Body of pancreas (tissue), 4 donors: ENCODE measurements at regions not wholly inside any gene's neighbourhood (a gene's known extent, or its start where the extent isn't known, plus 50 kb on each side); places are given as distances from the start of the nearest gene placed in this dataset.

ENCODE experiments used
- POLR2A ChIP-seq, 3 donors: fragments of 450-650 bp; IDR thresholded peaks; one replicate each; pipeline ENCODE4 v1.6.1; 2016; ENCODE audit warnings: antibody characterized with exemption in 3 of 3, mild to moderate bottlenecking in 2 of 3
- TF ChIP-seq, protein P1 (sequence below), 7 experiments: fragments of 450-650 bp in 4 of 7; fragments of 200-600 bp in 3 of 7; sonication (generic) in 3 of 7; IDR thresholded peaks; one replicate each; pipeline ENCODE4 v1.5.1; 2016 to 2019; ENCODE audit warnings: antibody characterized with exemption in 7 of 7

DNA sequence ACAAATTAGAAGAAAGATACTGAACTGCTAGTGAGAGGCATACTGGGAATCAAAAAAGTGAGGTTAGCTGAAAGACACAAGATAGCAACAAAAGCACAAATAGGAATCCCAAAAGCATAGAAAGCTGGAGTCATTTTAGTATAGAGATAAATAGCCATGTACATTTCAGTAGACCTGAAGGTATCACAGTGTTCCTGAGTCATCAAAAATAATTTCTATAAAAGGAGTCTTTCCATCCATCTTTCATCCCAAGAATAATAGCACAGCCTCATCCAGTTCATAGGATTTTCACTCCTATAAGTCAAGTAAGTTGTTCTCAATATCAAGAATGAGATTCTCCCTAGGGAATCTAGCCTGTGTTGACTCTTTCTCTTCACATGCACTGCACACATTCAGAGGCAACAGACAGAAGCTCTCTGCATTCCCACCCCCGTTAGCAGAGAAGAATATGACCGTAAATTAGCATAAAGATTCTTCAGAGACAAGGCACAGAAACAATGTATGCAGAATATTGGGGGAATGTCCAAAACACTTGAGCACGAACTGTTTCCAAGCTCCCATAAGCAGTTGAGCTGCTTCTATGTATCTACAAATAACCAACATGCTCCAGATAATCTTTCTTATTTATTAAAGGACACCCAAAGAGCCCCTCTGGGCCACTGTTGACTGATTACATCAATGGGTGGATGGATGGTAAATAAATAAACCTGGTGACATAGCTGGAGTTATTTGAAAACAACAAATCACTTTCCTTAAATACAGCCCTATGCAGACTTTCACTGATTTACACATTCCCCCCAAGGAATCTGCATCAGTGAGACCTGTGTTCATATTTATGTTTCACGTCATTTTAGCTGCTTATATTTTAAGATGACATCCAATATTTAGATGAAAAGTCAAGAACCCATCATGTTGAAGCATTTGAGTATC, 174.5 kb upstream of the PKDCC start:
- TF ChIP-seq, protein P1, sequence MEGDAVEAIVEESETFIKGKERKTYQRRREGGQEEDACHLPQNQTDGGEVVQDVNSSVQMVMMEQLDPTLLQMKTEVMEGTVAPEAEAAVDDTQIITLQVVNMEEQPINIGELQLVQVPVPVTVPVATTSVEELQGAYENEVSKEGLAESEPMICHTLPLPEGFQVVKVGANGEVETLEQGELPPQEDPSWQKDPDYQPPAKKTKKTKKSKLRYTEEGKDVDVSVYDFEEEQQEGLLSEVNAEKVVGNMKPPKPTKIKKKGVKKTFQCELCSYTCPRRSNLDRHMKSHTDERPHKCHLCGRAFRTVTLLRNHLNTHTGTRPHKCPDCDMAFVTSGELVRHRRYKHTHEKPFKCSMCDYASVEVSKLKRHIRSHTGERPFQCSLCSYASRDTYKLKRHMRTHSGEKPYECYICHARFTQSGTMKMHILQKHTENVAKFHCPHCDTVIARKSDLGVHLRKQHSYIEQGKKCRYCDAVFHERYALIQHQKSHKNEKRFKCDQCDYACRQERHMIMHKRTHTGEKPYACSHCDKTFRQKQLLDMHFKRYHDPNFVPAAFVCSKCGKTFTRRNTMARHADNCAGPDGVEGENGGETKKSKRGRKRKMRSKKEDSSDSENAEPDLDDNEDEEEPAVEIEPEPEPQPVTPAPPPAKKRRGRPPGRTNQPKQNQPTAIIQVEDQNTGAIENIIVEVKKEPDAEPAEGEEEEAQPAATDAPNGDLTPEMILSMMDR (IDR thresholded peaks at IDR 0.05): no peak
- TF ChIP-seq POLR2A (IDR thresholded peaks at IDR 0.05): no peak
